WTC11 (cell line): ENCODE measurements at regions not wholly inside any gene's neighbourhood (a gene's known extent, or its start where the extent isn't known, plus 50 kb on each side); places are given as distances from the start of the nearest gene placed in this dataset.

Source experiments
- ATAC-seq: fragments of 200-7000 bp; cut with Tn5 transposase; 2 replicates; pipeline ENCODE4 v1.10.0; 2021; ENCODE audit warnings: mild to moderate bottlenecking, moderate library complexity
- CTCF ChIA-PET: fragments of 300-600 bp; sonication (Branson Sonifier 250); formaldehyde crosslinking; loops from one replicate; lab custom pipeline; 2021; ENCODE audit warnings: antibody characterized with exemption; lab: Charles Lee
- POLR2A ChIA-PET: fragments of 350-600 bp; sonication (Branson Sonifier 250); formaldehyde crosslinking; loops from one replicate; lab custom pipeline; 2021; ENCODE audit warnings: antibody characterized with exemption; lab: Charles Lee
- DNase-seq: peaks from one replicate; pipeline ENCODE4 v3.0.0; 2021; ENCODE audit warnings: low spot score
- H3K27ac Mint-ChIP-seq: 2 replicates; pipeline ENCODE4 v1.8.0; 2021; ENCODE audit warnings: mixed read lengths
- H3K27me3 Mint-ChIP-seq: 2 replicates; pipeline ENCODE4 v1.8.0; 2021; ENCODE audit warnings: low read depth, mild to moderate bottlenecking, moderate library complexity, mixed read lengths
- H3K36me3 Mint-ChIP-seq: 2 replicates; pipeline ENCODE4 v1.8.0; 2021; ENCODE audit warnings: mixed read lengths
- H3K4me1 Mint-ChIP-seq: 2 replicates; pipeline ENCODE4 v1.8.0; 2022; ENCODE audit warnings: mixed read lengths
- H3K4me3 Mint-ChIP-seq: 2 replicates; pipeline ENCODE4 v1.8.0; 2021; ENCODE audit warnings: mild to moderate bottlenecking, moderate library complexity, mixed read lengths
- H3K9me3 Mint-ChIP-seq: 2 replicates; pipeline ENCODE4 v1.8.0; 2021; ENCODE audit warnings: mixed read lengths
- AR ChIP-seq: fragments of 250-450 bp; sonication (Bioruptor Pico); IDR thresholded peaks from 2 replicates; pipeline ENCODE4 v1.9.0; 2021; ENCODE audit warnings: mild to moderate bottlenecking
- CBFB ChIP-seq: sonication (generic); formaldehyde crosslinking; IDR thresholded peaks from 2 replicates; pipeline ENCODE4 v1.8.1; 2022; ENCODE audit warnings: mild to moderate bottlenecking, low read depth, missing genetic modification reagents
- EMX1 ChIP-seq: fragments of 250-450 bp; sonication (Bioruptor Pico); IDR thresholded peaks from 2 replicates; pipeline ENCODE4 v1.8.0; 2021; ENCODE audit warnings: mild to moderate bottlenecking
- ESRRA ChIP-seq: sonication (generic); formaldehyde crosslinking; IDR thresholded peaks from 2 replicates; pipeline ENCODE4 v1.8.1; 2022; ENCODE audit warnings: mild to moderate bottlenecking, missing genetic modification reagents, borderline replicate concordance
- FOXJ3 ChIP-seq: sonication (generic); formaldehyde crosslinking; IDR thresholded peaks from 2 replicates; pipeline ENCODE4 v1.9.0; 2021; ENCODE audit warnings: missing genetic modification reagents, mild to moderate bottlenecking, borderline replicate concordance
- FOXP1 ChIP-seq: sonication (generic); formaldehyde crosslinking; IDR thresholded peaks from 2 replicates; pipeline ENCODE4 v1.8.0; 2022; ENCODE audit warnings: missing genetic modification reagents, mild to moderate bottlenecking, moderate library complexity, borderline replicate concordance
- GRHL2 ChIP-seq: fragments of 250-450 bp; sonication (Bioruptor Pico); IDR thresholded peaks from 2 replicates; pipeline ENCODE4 v1.8.0; 2022; ENCODE audit warnings: mild to moderate bottlenecking, moderate library complexity; ENCODE audit not compliant: insufficient replicate concordance, severe bottlenecking
- NFYB ChIP-seq: sonication (generic); formaldehyde crosslinking; conservative IDR thresholded peaks from 2 replicates; pipeline ENCODE4 v1.8.0; 2022; ENCODE audit warnings: low read depth, missing genetic modification reagents
- NR2C2 ChIP-seq: sonication (generic); formaldehyde crosslinking; IDR thresholded peaks from 2 replicates; pipeline ENCODE4 v1.8.0; 2022; ENCODE audit warnings: mild to moderate bottlenecking, missing genetic modification reagents
- PRRX2 ChIP-seq: fragments of 250-450 bp; sonication (Bioruptor Pico); IDR thresholded peaks from 2 replicates; pipeline ENCODE4 v1.8.0; 2021; ENCODE audit warnings: mild to moderate bottlenecking
- RELA ChIP-seq: sonication (generic); formaldehyde crosslinking; IDR thresholded peaks from 2 replicates; pipeline ENCODE4 v1.8.1; 2022; ENCODE audit warnings: missing genetic modification reagents, mild to moderate bottlenecking, borderline replicate concordance
- RORB ChIP-seq: fragments of 250-450 bp; sonication (Bioruptor Pico); IDR thresholded peaks from 2 replicates; pipeline ENCODE4 v1.9.0; 2021; ENCODE audit warnings: mild to moderate bottlenecking
- TCF7 ChIP-seq: sonication (generic); formaldehyde crosslinking; IDR thresholded peaks from 2 replicates; pipeline ENCODE4 v1.8.0; 2022; ENCODE audit warnings: mild to moderate bottlenecking, low read depth, missing genetic modification reagents, moderate library complexity
- TEAD1 ChIP-seq: sonication (generic); formaldehyde crosslinking; IDR thresholded peaks from 2 replicates; pipeline ENCODE4 v1.8.0; 2022; ENCODE audit warnings: mild to moderate bottlenecking, missing genetic modification reagents
- TEAD4 ChIP-seq: sonication (generic); formaldehyde crosslinking; IDR thresholded peaks from 2 replicates; pipeline ENCODE4 v1.8.0; 2022; ENCODE audit warnings: mild to moderate bottlenecking, missing genetic modification reagents
- TP53 ChIP-seq: sonication (generic); formaldehyde crosslinking; IDR thresholded peaks from 2 replicates; pipeline ENCODE4 v1.8.1; 2023; ENCODE audit warnings: mild to moderate bottlenecking, missing genetic modification reagents
- ZBTB21 ChIP-seq: sonication (generic); formaldehyde crosslinking; IDR thresholded peaks from 2 replicates; pipeline ENCODE4 v1.8.1; 2023; ENCODE audit warnings: mild to moderate bottlenecking, missing genetic modification reagents, borderline replicate concordance
- ZNF121 ChIP-seq: sonication (generic); formaldehyde crosslinking; IDR thresholded peaks from 2 replicates; pipeline ENCODE4 v1.8.0; 2023; ENCODE audit warnings: missing genetic modification reagents
- ZNF416 ChIP-seq: fragments of 250-450 bp; sonication (Bioruptor Pico); IDR thresholded peaks from 2 replicates; pipeline ENCODE4 v1.9.0; 2021; ENCODE audit warnings: mild to moderate bottlenecking, inconsistent platforms
- ZNF671 ChIP-seq: fragments of 250-450 bp; sonication (Bioruptor Pico); IDR thresholded peaks from 2 replicates; pipeline ENCODE4 v1.8.0; 2021; ENCODE audit warnings: mild to moderate bottlenecking
- TF ChIP-seq, protein P1 (sequence below): sonication (generic); formaldehyde crosslinking; IDR thresholded peaks from 2 replicates; pipeline ENCODE4 v1.8.0; 2022; ENCODE audit warnings: mild to moderate bottlenecking, missing genetic modification reagents
- TF ChIP-seq, protein P2 (sequence below): sonication (generic); formaldehyde crosslinking; IDR thresholded peaks from 2 replicates; pipeline ENCODE4 v1.8.0; 2023; ENCODE audit warnings: missing genetic modification reagents, mild to moderate bottlenecking, borderline replicate concordance
- TF ChIP-seq, protein P3 (sequence below): sonication (generic); formaldehyde crosslinking; IDR thresholded peaks from 2 replicates; pipeline ENCODE4 v1.8.1; 2023; ENCODE audit warnings: mild to moderate bottlenecking, missing genetic modification reagents
- TF ChIP-seq, protein P4 (sequence below): sonication (generic); formaldehyde crosslinking; conservative IDR thresholded peaks from 2 replicates; pipeline ENCODE4 v1.8.1; 2022; ENCODE audit warnings: mild to moderate bottlenecking, missing genetic modification reagents

GRCh38 chr7:16300361-16300895, 120.9 kb downstream of the CRPPA start (continued):
- TF ChIP-seq GRHL2 (CRISPR knock-in tag) (no peak), RELA (CRISPR knock-in tag) (no peak)

- Mint-ChIP-seq H3K9me3 (no peaks in the 10 kb centered on the region), H3K27ac (no peak overlapping the region), H3K36me3 (no peaks in the 10 kb centered on the region), H3K4me1 (no peaks in the 10 kb centered on the region), H3K4me3 (no peak overlapping the region), H3K27me3 (no peaks in the 10 kb centered on the region)
- POLR2A ChIA-PET: no interaction called here
- no peak for DNase-seq
- CTCF ChIA-PET: no interaction called here
- no peak for ATAC-seq
- TF ChIP-seq TEAD1 (CRISPR knock-in tag): no peak
- TF ChIP-seq, protein P1, sequence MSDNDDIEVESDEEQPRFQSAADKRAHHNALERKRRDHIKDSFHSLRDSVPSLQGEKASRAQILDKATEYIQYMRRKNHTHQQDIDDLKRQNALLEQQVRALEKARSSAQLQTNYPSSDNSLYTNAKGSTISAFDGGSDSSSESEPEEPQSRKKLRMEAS (CRISPR knock-in tag): no peak
- no peak for TF ChIP-seq NFYB (CRISPR knock-in tag)
- TF ChIP-seq, protein P2, sequence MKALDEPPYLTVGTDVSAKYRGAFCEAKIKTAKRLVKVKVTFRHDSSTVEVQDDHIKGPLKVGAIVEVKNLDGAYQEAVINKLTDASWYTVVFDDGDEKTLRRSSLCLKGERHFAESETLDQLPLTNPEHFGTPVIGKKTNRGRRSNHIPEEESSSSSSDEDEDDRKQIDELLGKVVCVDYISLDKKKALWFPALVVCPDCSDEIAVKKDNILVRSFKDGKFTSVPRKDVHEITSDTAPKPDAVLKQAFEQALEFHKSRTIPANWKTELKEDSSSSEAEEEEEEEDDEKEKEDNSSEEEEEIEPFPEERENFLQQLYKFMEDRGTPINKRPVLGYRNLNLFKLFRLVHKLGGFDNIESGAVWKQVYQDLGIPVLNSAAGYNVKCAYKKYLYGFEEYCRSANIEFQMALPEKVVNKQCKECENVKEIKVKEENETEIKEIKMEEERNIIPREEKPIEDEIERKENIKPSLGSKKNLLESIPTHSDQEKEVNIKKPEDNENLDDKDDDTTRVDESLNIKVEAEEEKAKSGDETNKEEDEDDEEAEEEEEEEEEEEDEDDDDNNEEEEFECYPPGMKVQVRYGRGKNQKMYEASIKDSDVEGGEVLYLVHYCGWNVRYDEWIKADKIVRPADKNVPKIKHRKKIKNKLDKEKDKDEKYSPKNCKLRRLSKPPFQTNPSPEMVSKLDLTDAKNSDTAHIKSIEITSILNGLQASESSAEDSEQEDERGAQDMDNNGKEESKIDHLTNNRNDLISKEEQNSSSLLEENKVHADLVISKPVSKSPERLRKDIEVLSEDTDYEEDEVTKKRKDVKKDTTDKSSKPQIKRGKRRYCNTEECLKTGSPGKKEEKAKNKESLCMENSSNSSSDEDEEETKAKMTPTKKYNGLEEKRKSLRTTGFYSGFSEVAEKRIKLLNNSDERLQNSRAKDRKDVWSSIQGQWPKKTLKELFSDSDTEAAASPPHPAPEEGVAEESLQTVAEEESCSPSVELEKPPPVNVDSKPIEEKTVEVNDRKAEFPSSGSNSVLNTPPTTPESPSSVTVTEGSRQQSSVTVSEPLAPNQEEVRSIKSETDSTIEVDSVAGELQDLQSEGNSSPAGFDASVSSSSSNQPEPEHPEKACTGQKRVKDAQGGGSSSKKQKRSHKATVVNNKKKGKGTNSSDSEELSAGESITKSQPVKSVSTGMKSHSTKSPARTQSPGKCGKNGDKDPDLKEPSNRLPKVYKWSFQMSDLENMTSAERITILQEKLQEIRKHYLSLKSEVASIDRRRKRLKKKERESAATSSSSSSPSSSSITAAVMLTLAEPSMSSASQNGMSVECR (CRISPR knock-in tag): no peak
- TF ChIP-seq, protein P3, sequence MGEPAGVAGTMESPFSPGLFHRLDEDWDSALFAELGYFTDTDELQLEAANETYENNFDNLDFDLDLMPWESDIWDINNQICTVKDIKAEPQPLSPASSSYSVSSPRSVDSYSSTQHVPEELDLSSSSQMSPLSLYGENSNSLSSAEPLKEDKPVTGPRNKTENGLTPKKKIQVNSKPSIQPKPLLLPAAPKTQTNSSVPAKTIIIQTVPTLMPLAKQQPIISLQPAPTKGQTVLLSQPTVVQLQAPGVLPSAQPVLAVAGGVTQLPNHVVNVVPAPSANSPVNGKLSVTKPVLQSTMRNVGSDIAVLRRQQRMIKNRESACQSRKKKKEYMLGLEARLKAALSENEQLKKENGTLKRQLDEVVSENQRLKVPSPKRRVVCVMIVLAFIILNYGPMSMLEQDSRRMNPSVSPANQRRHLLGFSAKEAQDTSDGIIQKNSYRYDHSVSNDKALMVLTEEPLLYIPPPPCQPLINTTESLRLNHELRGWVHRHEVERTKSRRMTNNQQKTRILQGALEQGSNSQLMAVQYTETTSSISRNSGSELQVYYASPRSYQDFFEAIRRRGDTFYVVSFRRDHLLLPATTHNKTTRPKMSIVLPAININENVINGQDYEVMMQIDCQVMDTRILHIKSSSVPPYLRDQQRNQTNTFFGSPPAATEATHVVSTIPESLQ (CRISPR knock-in tag): no peak
- no peak for TF ChIP-seq PRRX2 (CRISPR knock-in tag)
- no peak for TF ChIP-seq ZBTB21 (CRISPR knock-in tag)
- no peak for TF ChIP-seq ZNF671 (CRISPR knock-in tag)
- TF ChIP-seq, protein P4, sequence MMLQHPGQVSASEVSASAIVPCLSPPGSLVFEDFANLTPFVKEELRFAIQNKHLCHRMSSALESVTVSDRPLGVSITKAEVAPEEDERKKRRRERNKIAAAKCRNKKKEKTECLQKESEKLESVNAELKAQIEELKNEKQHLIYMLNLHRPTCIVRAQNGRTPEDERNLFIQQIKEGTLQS (CRISPR knock-in tag): no peak
- TF ChIP-seq FOXJ3 (CRISPR knock-in tag): no peak
- TF ChIP-seq NR2C2: no peak
- TF ChIP-seq RORB (CRISPR knock-in tag): no peak
- no peak for TF ChIP-seq TEAD4 (CRISPR knock-in tag)
Observed at GRCh38 chr7:16299853-16300252, 121.5 kb downstream of the CRPPA start.

GRCh38 chr7:16298221-16298620, 123.1 kb downstream of the CRPPA start:
- Mint-ChIP-seq H3K27me3 (no peaks in the 10 kb centered on the region), H3K4me1 (no peaks in the 10 kb centered on the region), H3K4me3 (no peak overlapping the region), H3K36me3 (no peaks in the 10 kb centered on the region), H3K27ac (no peak overlapping the region), H3K9me3 (no peaks in the 10 kb centered on the region)
- no peak for TF ChIP-seq AR (CRISPR knock-in tag)
- TF ChIP-seq FOXP1 (CRISPR knock-in tag): no peak
- TF ChIP-seq ZNF121 (CRISPR knock-in tag): no peak
- TF ChIP-seq TCF7 (CRISPR knock-in tag): no peak
- TF ChIP-seq ESRRA: no peak
- no peak for TF ChIP-seq TEAD1 (CRISPR knock-in tag)
- no peak for TF ChIP-seq EMX1 (CRISPR knock-in tag)
- no peak for TF ChIP-seq TP53 (CRISPR knock-in tag)
- TF ChIP-seq ZNF416 (CRISPR knock-in tag): no peak
- TF ChIP-seq CBFB (CRISPR knock-in tag): no peak
- CTCF ChIA-PET: no interaction called here
- POLR2A ChIA-PET: no interaction called here
- DNase-seq (no peak), ATAC-seq (no peak)
